Heart right ventricle (tissue), 16 donors: ENCODE measurements at regions not wholly inside any gene's neighbourhood (a gene's known extent, or its start where the extent isn't known, plus 50 kb on each side); places are given as distances from the start of the nearest gene placed in this dataset.
"Not testable (repeated sequence)": the region's sequence is repeated elsewhere in the genome, so short reads cannot be mapped to it uniquely, and the experiment has no call there.

Experiments
- ATAC-seq, 8 donors: fragments of 200-7000 bp; cut with Tn5 transposase; one replicate each; pipeline ENCODE4 v1.9.1; 2020; ENCODE audit warnings: mild to moderate bottlenecking in 8 of 8, moderate library complexity in 8 of 8, moderate number of reproducible peaks in 1 of 8
- DNase-seq, 2 donors: peaks; one replicate each; pipeline ENCODE4 v3.0.0-alpha.2; 2020
- H3K27ac ChIP-seq, 10 donors: fragments of 200-600 bp; sonication (generic) in 2 of 10; one replicate each; pipeline versions ENCODE4 v1.5.0 to v1.8.0; 2020 to 2022; ENCODE audit warnings: mild to moderate bottlenecking in 3 of 10
- H3K27me3 ChIP-seq, 7 donors: fragments of 200-600 bp; one replicate each; pipeline ENCODE4 v1.8.0; 2021 to 2022; ENCODE audit warnings: mild to moderate bottlenecking in 2 of 7
- H3K36me3 ChIP-seq, 9 donors: fragments of 200-600 bp; sonication (generic) in 1 of 9; one replicate each; pipeline versions ENCODE4 v1.5.0 to v1.8.0; 2020 to 2022; ENCODE audit warnings: mild to moderate bottlenecking in 2 of 9
- H3K4me1 ChIP-seq, 9 donors: fragments of 200-600 bp; sonication (generic) in 1 of 9; one replicate each; pipeline versions ENCODE4 v1.5.0 to v1.8.0; 2020 to 2022; ENCODE audit warnings: mild to moderate bottlenecking in 4 of 9
- H3K4me3 ChIP-seq, 10 donors: fragments of 200-600 bp; sonication (generic) in 2 of 10; one replicate each; pipeline versions ENCODE4 v1.5.0 to v1.8.0; 2020 to 2022; ENCODE audit warnings: mild to moderate bottlenecking in 7 of 10, moderate library complexity in 2 of 10
- H3K9me3 ChIP-seq, 11 donors: fragments of 200-600 bp in 10 of 11; sonication (generic) in 2 of 11; one replicate each; pipeline versions ENCODE4 v1.5.0 to v1.8.0; 2013 to 2022; ENCODE audit warnings: mild to moderate bottlenecking in 2 of 11, control low read depth in 1 of 11, moderate library complexity in 1 of 11
- WGBS, 2 donors: extraction: QIAGEN DNeasy Blood & Tissue Kit; methylation state at CpG; one replicate each; pipeline ENCODE4 v1.1.7; 2013; ENCODE audit warnings: inconsistent platforms in 1 of 2; 5-methylcytosine and 5-hydroxymethylcytosine counted together
- intact Hi-C, 10 donors: fragments of 100-400 bp; cut with DNase I; formaldehyde crosslinking; loops; one replicate each; pipeline versions ENCODE4 v1.11.1 to v1.14.2; 2022
- donor health status: Arrhythmogenic right ventricular cardiomyopathy.
- donor health status: ischemic (EF 13 %, LVEDD 7.1; RV severe dilation, severe dysfunction).
- donor health status: healthy with polysubstance abuse.
- donor health status: DM: no; HTN: yes; CAD: no.
- donor health status: DM: no; HTN: no; CAD: no.
- donor health status: ischemic (EF 25% LVEDD 6.9; RV normal size, moderate dysfunction).
- donor health status: ischemic (EF 25% LVEDD 5.7; RV mildly dilated, moderate dysfunction).
- donor health status: healthy.
- donor health status: DM: yes; HTN: yes; CAD: no.
- donor health status: Ischemic cardiomyopathy.
- donor health status: ischemic (EF 35%, LVEDD 5.7; RV mildly dilated, moderate dysfunction).
- donor health status: nonischemic (EF 11% LVEDD 7.7; RV severe dilation, severe dysfunction).
- donor health status: DM: yes; HTN: yes; CAD: no.
- donor health status: PGD.
- donor health status: ischemic (EF 29% LVEDD 5.4; RV normal size, mild dysfunction).
- donor health status: nonischemic (EF 23%, LVEDD 6.1; RV moderate dilation, normal function).

- DNase-seq, H3K27me3 ChIP-seq, H3K9me3 ChIP-seq, ATAC-seq, H3K4me3 ChIP-seq, H3K36me3 ChIP-seq, H3K4me1 ChIP-seq, H3K27ac ChIP-seq, intact Hi-C loops: not testable (repeated sequence)
- WGBS, 2 donors, result 65 to 68% methylated on average over 7 to 8 of the region's 8 CpGs
These were observed 102.5 kb downstream of the CDRT15L2 start for GRCh38 chr17:20681746-20682722.

DNA sequence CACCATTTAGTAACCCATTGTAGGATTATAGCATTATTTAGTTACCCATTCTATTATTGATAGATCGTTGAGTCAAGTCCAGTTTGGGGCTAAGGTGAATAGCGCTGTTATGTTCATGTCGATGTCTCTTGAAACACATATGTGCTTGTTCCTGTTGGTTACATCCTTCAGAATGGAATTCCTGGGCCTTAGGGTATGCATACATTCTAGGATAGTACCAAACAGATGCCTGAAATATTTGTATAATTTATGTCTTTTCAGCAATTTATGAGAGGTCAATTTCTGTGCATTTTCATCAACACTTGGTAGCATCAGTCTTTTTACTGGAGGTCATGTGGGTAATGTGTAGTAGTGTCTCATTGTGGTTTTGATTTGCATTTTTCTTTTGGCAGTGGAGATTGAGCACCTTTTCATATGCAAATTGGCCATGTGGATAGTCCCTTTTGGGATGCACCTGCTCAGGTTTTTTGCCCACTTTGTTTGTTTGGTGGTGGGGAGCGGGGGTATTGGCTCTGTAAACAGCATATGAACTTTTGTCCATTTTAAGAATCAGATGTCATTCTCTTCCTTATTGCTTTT, 104.2 kb downstream of the CDRT15L2 start:
- H3K27me3 ChIP-seq, H3K4me3 ChIP-seq, H3K9me3 ChIP-seq, DNase-seq, H3K27ac ChIP-seq, intact Hi-C loops, H3K36me3 ChIP-seq, ATAC-seq, H3K4me1 ChIP-seq: not testable (repeated sequence)
- WGBS, 2 donors, result 92 to 95% methylated on average over 3 of the region's 4 CpGs

GRCh38 chr17:20684975-20685374, 105.5 kb downstream of the CDRT15L2 start:
- not testable (repeated sequence) for DNase-seq

DNA sequence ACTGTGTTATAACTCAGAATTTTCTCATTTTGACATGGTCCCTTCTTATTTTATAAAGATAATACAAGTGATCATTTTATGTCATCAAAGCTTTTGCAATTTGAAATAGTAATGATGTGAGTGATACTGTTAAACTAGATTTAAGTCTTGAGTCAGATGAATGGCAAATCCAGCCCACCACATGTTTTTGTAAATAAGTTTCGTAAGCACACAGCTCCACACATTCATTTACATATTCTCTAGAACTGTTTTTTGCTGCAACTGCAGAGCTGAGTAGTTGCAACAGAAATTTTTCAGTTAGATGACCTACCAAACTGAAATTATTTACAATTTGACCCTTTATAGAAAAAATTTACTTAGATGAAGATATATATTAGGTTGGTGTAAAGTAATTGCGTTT, 108.1 kb downstream of the CDRT15L2 start:
- H3K27me3 ChIP-seq, H3K27ac ChIP-seq, intact Hi-C loops, H3K36me3 ChIP-seq, H3K9me3 ChIP-seq, ATAC-seq, H3K4me1 ChIP-seq, H3K4me3 ChIP-seq, DNase-seq: not testable (repeated sequence)
- no CpG with 5 or more reads among the region's 2 CpGs for WGBS, 2 donors

More at GRCh38 chr17:20684975-20685374, 105.5 kb downstream of the CDRT15L2 start:
- H3K9me3 ChIP-seq, H3K4me1 ChIP-seq, ATAC-seq, H3K27me3 ChIP-seq, H3K4me3 ChIP-seq, intact Hi-C loops, H3K27ac ChIP-seq, H3K36me3 ChIP-seq: not testable (repeated sequence)
- 93 to 98% methylated on average over 19 to 22 of the region's 32 CpGs for WGBS, 2 donors

DNA sequence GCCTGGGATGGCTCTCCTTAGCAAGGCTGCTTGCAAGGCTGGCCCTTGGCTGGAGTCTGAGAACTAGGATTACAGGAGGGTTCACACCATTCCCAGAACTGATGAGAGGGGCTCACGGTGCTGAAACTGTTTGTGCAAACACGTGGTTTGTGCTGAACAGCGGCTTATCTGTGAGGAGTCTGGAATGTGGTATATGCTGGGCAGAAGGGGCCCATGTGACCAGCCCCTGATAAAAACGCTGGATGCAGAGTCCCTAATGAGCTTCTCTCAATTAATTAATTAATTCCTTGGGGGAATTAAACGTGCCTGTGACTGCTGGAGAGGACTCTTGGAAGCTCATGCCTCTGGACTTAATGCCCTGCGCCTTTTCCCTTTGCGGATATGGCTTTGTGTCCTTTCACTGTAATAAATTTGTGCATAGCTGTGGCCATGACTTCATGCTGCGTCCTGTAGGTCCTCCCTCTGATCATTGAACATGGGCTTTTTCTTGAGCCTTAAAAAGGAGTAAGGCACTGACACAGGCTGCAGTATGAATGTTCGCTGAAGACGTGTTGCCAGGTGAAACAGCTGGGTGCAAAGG, 109.7 kb downstream of the CDRT15L2 start:
- 31 to 35% methylated on average over 10 of the region's 10 CpGs for WGBS, 2 donors
- H3K36me3 ChIP-seq, H3K27ac ChIP-seq, H3K27me3 ChIP-seq, intact Hi-C loops, H3K4me1 ChIP-seq, ATAC-seq, H3K4me3 ChIP-seq, H3K9me3 ChIP-seq, DNase-seq: not testable (repeated sequence)

DNA sequence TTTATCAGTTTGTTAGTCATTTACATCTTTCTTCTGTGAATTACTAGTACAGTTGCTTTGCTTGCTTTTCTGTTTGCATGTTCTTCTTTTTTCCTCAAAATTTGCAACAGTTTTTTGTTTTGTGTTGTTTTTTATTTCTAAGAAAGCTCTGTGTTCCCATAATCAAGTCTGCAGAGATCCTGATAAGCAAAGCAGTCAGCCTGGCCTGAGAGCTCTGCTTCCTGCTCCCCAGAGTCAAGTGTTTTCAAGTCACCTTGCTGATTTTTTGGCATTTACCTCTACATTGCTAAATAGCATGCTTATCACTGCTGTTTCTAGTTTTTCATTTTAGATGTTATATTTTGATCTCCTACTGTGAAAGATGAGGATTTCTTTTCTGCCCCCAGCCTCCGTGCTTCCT, 113.2 kb downstream of the CDRT15L2 start:
- H3K27me3 ChIP-seq, H3K36me3 ChIP-seq, H3K9me3 ChIP-seq, H3K4me3 ChIP-seq, intact Hi-C loops, DNase-seq, H3K4me1 ChIP-seq, H3K27ac ChIP-seq, ATAC-seq: not testable (repeated sequence)
- WGBS, 2 donors, result 80 to 92% methylated on average over 1 of the region's 1 CpG

DNA sequence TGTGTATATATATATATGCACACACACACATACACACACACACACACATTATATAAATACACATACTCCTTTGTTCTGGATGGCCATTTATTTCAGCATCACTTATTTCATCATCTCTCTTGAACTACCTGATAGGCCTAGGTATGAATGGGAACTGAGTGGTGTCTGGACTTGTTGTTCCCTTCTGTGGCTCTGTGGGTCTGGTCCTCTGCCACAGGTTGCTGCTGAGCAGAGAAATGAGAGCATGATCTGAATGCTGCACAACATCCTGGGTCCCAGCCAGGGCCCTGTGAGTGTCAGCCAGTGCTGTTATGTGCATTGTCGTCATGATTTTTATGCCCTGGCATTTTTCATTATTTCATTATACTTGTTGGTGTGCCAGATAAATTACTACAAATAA, 116.3 kb downstream of the CDRT15L2 start:
- ATAC-seq, intact Hi-C loops, H3K9me3 ChIP-seq, H3K36me3 ChIP-seq, H3K27me3 ChIP-seq, DNase-seq, H3K27ac ChIP-seq, H3K4me1 ChIP-seq, H3K4me3 ChIP-seq: not testable (repeated sequence)
- 57 to 63% methylated on average over 1 of the region's 1 CpG for WGBS, 2 donors

- intact Hi-C loops, H3K4me1 ChIP-seq: not testable (repeated sequence)
- peak in 4 of 8 donors; percentile 27 to 72 (median 49) for ATAC-seq
These were observed 119.1 kb downstream of the CDRT15L2 start for GRCh38 chr17:20698463-20699206.

DNA sequence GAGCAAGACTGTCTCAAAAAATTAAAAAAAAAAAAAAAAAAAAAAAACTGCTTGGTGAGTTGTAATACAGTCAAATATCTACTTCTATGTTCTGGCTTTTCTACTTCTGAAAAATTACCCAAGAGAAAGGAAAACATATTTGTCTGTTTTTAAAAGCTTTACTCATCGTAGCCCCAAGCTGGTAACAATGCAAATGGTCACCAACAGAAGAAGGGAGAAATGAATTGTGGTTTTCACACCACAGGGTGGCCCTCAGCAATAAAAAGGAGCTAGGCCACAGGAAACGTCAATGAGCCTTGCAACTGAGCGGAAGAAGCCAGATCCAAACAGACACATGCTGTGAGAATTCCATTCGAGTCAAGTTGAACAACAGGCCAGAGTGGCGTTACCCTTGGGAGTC, 121.0 kb downstream of the CDRT15L2 start:
- ATAC-seq, H3K4me1 ChIP-seq, H3K27me3 ChIP-seq, H3K4me3 ChIP-seq, H3K9me3 ChIP-seq, DNase-seq, H3K27ac ChIP-seq, H3K36me3 ChIP-seq, intact Hi-C loops: not testable (repeated sequence)
- WGBS, 2 donors, result 73 to 81% methylated on average over 2 to 3 of the region's 5 CpGs

More at GRCh38 chr17:20698463-20699206, 119.1 kb downstream of the CDRT15L2 start:
- not testable (repeated sequence) for H3K27me3 ChIP-seq, H3K27ac ChIP-seq, H3K9me3 ChIP-seq, DNase-seq, H3K36me3 ChIP-seq, H3K4me3 ChIP-seq
- 69 to 81% methylated on average over 6 of the region's 8 CpGs for WGBS, 2 donors

DNA sequence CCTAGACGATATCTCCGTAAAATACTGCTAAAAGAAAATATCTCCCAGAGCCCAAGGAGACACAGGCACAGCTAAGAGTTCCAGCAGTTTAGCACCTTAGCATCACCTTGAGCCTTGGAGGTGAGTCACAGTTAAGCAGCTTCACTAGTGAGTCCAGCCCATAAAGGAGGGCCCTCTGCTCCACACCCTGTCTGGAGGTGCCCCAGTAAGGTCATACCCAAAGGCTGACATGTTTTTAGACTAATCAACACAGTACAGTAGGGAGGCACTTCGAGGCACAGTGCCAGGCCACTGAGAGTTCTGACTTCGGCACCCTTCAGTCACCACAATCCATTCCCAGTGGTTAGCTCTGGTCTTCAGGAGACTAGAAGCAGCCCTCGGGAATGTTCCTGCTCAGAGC, 121.8 kb downstream of the CDRT15L2 start:
- ATAC-seq, H3K27ac ChIP-seq, H3K9me3 ChIP-seq, H3K4me3 ChIP-seq, DNase-seq, H3K4me1 ChIP-seq, intact Hi-C loops, H3K36me3 ChIP-seq, H3K27me3 ChIP-seq: not testable (repeated sequence)
- 67 to 80% methylated on average over 5 of the region's 5 CpGs for WGBS, 2 donors
